ENCODE measurements at regions not wholly inside any gene's neighbourhood (a gene's known extent, or its start where the extent isn't known, plus 50 kb on each side); places are given as distances from the start of the nearest gene placed in this dataset.
A peak's percentile ranks its signal among the peaks of the same experiment; 100 is the strongest.

DNA sequence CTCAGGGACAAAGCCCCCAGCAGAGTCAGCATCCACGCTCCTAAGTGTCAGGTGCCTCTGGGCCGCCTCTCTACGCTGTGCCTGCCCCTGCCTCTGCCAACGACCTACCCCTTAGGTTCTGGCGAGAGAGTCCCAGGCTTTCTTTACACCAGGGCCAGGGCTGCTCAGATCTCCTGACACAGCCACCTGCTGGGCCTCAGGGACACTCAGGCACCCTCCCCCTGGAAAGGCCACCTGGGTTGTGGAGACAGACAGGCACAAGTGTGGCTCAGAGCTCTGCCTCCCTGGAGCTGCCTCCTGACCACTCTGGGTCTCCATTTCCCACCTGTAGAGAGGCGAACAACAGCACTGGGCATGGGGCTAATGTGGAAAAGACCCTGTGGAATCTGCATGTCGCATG is 90.0 kb upstream of the ADRA2C start:
- Histone ChIP-seq H3K36me3 (ENCODE audit: control insufficient read depth, insufficient read depth, low read length) (no peaks in the 10 kb centered on the region), H3K27ac (ENCODE audit: low read depth, low read length) (no peak overlapping the region), H3K9me3 (ENCODE audit: control insufficient read depth, low read length) (peaks cover 13% of the 10 kb centered on the region), H3K4me1 (ENCODE audit: control insufficient read depth, insufficient read depth, low read length) (no peaks in the 10 kb centered on the region), H3K27me3 (ENCODE audit: control insufficient read depth, insufficient read depth, low read length, poor library complexity, severe bottlenecking) (no peaks in the 10 kb centered on the region), H3K4me3 (ENCODE audit: low read length) (no peak overlapping the region), H3K9ac (ENCODE audit: extremely low read depth, low read length, poor library complexity, severe bottlenecking) (no peak overlapping the region)
- Mint-ChIP-seq H3K4me3 (no peak overlapping the region), H3K4me1 (peaks cover 8% of the 10 kb centered on the region), H3K27me3 (ENCODE audit: insufficient read depth) (peaks cover 5% of the 10 kb centered on the region), H3K27ac (no peak overlapping the region), H3K36me3 (ENCODE audit: low read depth) (no peaks in the 10 kb centered on the region), H3K9me3 (peaks cover 12% of the 10 kb centered on the region)
- DNase-seq = no peak
- 86 to 88% methylated on average over 6 to 7 of the region's 7 CpGs for WGBS, 2 experiments (ENCODE audit: insufficient coverage in 1 of 2, insufficient read length in 1 of 2)
- TF ChIP-seq, protein P1, sequence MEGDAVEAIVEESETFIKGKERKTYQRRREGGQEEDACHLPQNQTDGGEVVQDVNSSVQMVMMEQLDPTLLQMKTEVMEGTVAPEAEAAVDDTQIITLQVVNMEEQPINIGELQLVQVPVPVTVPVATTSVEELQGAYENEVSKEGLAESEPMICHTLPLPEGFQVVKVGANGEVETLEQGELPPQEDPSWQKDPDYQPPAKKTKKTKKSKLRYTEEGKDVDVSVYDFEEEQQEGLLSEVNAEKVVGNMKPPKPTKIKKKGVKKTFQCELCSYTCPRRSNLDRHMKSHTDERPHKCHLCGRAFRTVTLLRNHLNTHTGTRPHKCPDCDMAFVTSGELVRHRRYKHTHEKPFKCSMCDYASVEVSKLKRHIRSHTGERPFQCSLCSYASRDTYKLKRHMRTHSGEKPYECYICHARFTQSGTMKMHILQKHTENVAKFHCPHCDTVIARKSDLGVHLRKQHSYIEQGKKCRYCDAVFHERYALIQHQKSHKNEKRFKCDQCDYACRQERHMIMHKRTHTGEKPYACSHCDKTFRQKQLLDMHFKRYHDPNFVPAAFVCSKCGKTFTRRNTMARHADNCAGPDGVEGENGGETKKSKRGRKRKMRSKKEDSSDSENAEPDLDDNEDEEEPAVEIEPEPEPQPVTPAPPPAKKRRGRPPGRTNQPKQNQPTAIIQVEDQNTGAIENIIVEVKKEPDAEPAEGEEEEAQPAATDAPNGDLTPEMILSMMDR (conservative IDR thresholded peaks at IDR 0.05) = no peak

- H3K4me1 Mint-ChIP-seq = peaks cover 8% of the 10 kb centered on the region
- DNase-seq = peak; percentile 70
- no peak overlapping the region for H3K4me3 ChIP-seq (ENCODE audit: low read length)
- H3K4me3 Mint-ChIP-seq = no peak overlapping the region
- H3K9me3 ChIP-seq (ENCODE audit: control insufficient read depth, low read length) = peaks cover 13% of the 10 kb centered on the region
- H3K27me3 Mint-ChIP-seq (ENCODE audit: insufficient read depth) = peaks cover 5% of the 10 kb centered on the region
- no peaks in the 10 kb centered on the region for H3K36me3 ChIP-seq (ENCODE audit: control insufficient read depth, insufficient read depth, low read length)
- H3K27me3 ChIP-seq (ENCODE audit: control insufficient read depth, insufficient read depth, low read length, poor library complexity, severe bottlenecking) = no peaks in the 10 kb centered on the region
- H3K9me3 Mint-ChIP-seq = peaks cover 12% of the 10 kb centered on the region
- H3K27ac Mint-ChIP-seq = no peak overlapping the region
- no peaks in the 10 kb centered on the region for H3K36me3 Mint-ChIP-seq (ENCODE audit: low read depth)
- WGBS, 2 experiments (ENCODE audit: insufficient coverage in 1 of 2, insufficient read length in 1 of 2) = 83 to 85% methylated on average over 17 to 32 of the region's 32 CpGs
- no peak overlapping the region for H3K27ac ChIP-seq (ENCODE audit: low read depth, low read length)
- H3K9ac ChIP-seq (ENCODE audit: extremely low read depth, low read length, poor library complexity, severe bottlenecking) = no peak overlapping the region
- H3K4me1 ChIP-seq (ENCODE audit: control insufficient read depth, insufficient read depth, low read length) = no peaks in the 10 kb centered on the region
- TF ChIP-seq, protein P1 (conservative IDR thresholded peaks at IDR 0.05) = peak; percentile 51
Measured at GRCh38 chr4:3675251-3676115, 90.7 kb upstream of the ADRA2C start.

- H3K36me3 ChIP-seq (ENCODE audit: control insufficient read depth, insufficient read depth, low read length) = no peaks in the 10 kb centered on the region
- Mint-ChIP-seq H3K36me3 (ENCODE audit: low read depth) (no peaks in the 10 kb centered on the region), H3K9me3 (peaks cover 12% of the 10 kb centered on the region), H3K27ac (no peak overlapping the region), H3K27me3 (ENCODE audit: insufficient read depth) (peaks cover 5% of the 10 kb centered on the region), H3K4me1 (peaks cover 8% of the 10 kb centered on the region), H3K4me3 (no peak overlapping the region)
- no peak overlapping the region for H3K9ac ChIP-seq (ENCODE audit: extremely low read depth, low read length, poor library complexity, severe bottlenecking)
- H3K9me3 ChIP-seq (ENCODE audit: control insufficient read depth, low read length) = peaks cover 13% of the 10 kb centered on the region
- no peak overlapping the region for H3K27ac ChIP-seq (ENCODE audit: low read depth, low read length)
- TF ChIP-seq, protein P1 (conservative IDR thresholded peaks at IDR 0.05) = no peak
- no peak for DNase-seq
- 33 to 72% methylated on average over 2 to 7 of the region's 7 CpGs for WGBS, 2 experiments (ENCODE audit: insufficient coverage in 1 of 2, insufficient read length in 1 of 2)
- no peak overlapping the region for H3K4me3 ChIP-seq (ENCODE audit: low read length)
- no peaks in the 10 kb centered on the region for H3K27me3 ChIP-seq (ENCODE audit: control insufficient read depth, insufficient read depth, low read length, poor library complexity, severe bottlenecking)
- H3K4me1 ChIP-seq (ENCODE audit: control insufficient read depth, insufficient read depth, low read length) = no peaks in the 10 kb centered on the region
Measured at GRCh38 chr4:3674479-3674851, 91.7 kb upstream of the ADRA2C start.

Measured in endodermal cell (in vitro differentiated cells).